Heart left ventricle (tissue), 16 donors: ENCODE measurements at regions not wholly inside any gene's neighbourhood (a gene's known extent, or its start where the extent isn't known, plus 50 kb on each side); places are given as distances from the start of the nearest gene placed in this dataset.

Experiments
- ATAC-seq, 4 donors: fragments of 200-7000 bp; cut with Tn5 transposase; one replicate each; pipeline ENCODE4 v1.9.1; 2020 to 2022; ENCODE audit warnings: moderate library complexity in 4 of 4, mild to moderate bottlenecking in 3 of 4, moderate number of reproducible peaks in 1 of 4
- DNase-seq, 5 donors: peaks; one replicate each; pipeline ENCODE4 v3.0.0-alpha.2; 2020
- H3K27ac ChIP-seq, 12 donors: fragments of 200-600 bp; sonication (generic) in 4 of 12; one replicate each; pipeline versions ENCODE4 v1.5.0 to v1.8.0; 2016 to 2022; ENCODE audit warnings: mild to moderate bottlenecking in 2 of 12
- H3K27me3 ChIP-seq, 9 donors: fragments of 200-600 bp; sonication (generic) in 2 of 9; one replicate each; pipeline versions ENCODE4 v1.5.1 to v1.8.0; 2016 to 2022; ENCODE audit warnings: mild to moderate bottlenecking in 3 of 9
- H3K36me3 ChIP-seq, 9 donors: fragments of 200-600 bp; sonication (generic) in 2 of 9; one replicate each; pipeline versions ENCODE4 v1.5.0 to v1.8.0; 2018 to 2022; ENCODE audit warnings: mild to moderate bottlenecking in 2 of 9
- H3K4me1 ChIP-seq, 12 donors: fragments of 200-600 bp; sonication (generic) in 4 of 12; one replicate each; pipeline versions ENCODE4 v1.5.0 to v1.8.0; 2016 to 2022; ENCODE audit warnings: mild to moderate bottlenecking in 3 of 12
- H3K4me3 ChIP-seq, 12 donors: fragments of 200-600 bp; sonication (generic) in 4 of 12; one replicate each; pipeline versions ENCODE4 v1.5.0 to v1.8.0; 2017 to 2022; ENCODE audit warnings: mild to moderate bottlenecking in 9 of 12, moderate library complexity in 4 of 12
- H3K9me3 ChIP-seq, 12 donors: fragments of 200-600 bp; sonication (generic) in 4 of 12; one replicate each; pipeline versions ENCODE4 v1.5.0 to v1.8.0; 2016 to 2022; ENCODE audit warnings: mild to moderate bottlenecking in 1 of 12
- POLR2A ChIP-seq, 2 donors: fragments of 450-650 bp; IDR thresholded peaks; one replicate each; pipeline ENCODE4 v1.6.1; 2017; ENCODE audit warnings: antibody characterized with exemption in 2 of 2, mild to moderate bottlenecking in 2 of 2, moderate library complexity in 2 of 2
- WGBS, 4 donors: extraction: QIAGEN DNeasy Blood & Tissue Kit in 2 of 4; methylation state at CpG; one replicate each; pipeline versions ENCODE4 v1.1.5 to v1.1.7; 2013 to 2018; 5-methylcytosine and 5-hydroxymethylcytosine counted together
- intact Hi-C, 10 donors: fragments of 100-400 bp; cut with DNase I; formaldehyde crosslinking; loops; one replicate each; pipeline versions ENCODE4 v1.11.1 to v1.14.2; 2022
- TF ChIP-seq, protein P1 (sequence below), 12 donors: fragments of 200-600 bp; sonication (generic) in 4 of 12; IDR thresholded peaks; one replicate each; pipeline versions ENCODE4 v1.5.0 to v1.8.0; 2018 to 2022; ENCODE audit warnings: antibody characterized with exemption in 12 of 12, mild to moderate bottlenecking in 5 of 12
- donor health status: ischemic (EF 13 %, LVEDD 7.1; RV severe dilation, severe dysfunction).
- donor health status: healthy with polysubstance abuse.
- donor health status: DM: no; HTN: yes; CAD: no.
- donor health status: DM: no; HTN: no; CAD: no.
- donor health status: ischemic (EF 25% LVEDD 6.9; RV normal size, moderate dysfunction).
- donor health status: ischemic (EF 25% LVEDD 5.7; RV mildly dilated, moderate dysfunction).
- donor health status: healthy.
- donor health status: DM: yes; HTN: yes; CAD: no.
- donor health status: ischemic (EF 35%, LVEDD 5.7; RV mildly dilated, moderate dysfunction).
- donor health status: nonischemic (EF 11% LVEDD 7.7; RV severe dilation, severe dysfunction).
- donor health status: DM: yes; HTN: yes; CAD: no.
- donor health status: PGD.
- donor health status: ischemic (EF 29% LVEDD 5.4; RV normal size, mild dysfunction).
- donor health status: nonischemic (EF 23%, LVEDD 6.1; RV moderate dilation, normal function).

DNA sequence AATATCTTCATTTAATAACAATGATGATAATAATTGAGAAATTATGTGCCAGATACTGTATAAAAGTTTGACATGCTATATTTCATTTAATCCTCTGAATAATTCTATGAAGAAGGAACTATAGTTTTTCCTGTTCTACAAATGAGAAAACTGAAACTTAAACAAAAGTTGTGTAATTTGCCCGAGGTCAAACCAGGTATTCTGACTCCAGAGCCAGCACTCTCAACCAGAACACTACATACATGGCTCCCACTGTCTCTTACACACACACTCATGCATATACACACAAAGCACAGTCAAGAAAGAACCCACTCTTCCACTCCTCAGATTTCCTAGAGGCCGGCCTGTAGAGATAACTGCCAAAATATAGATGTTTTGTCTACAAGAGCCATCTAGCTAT, 374.0 kb upstream of the EMCN start:
- Histone ChIP-seq H3K4me3 (no peak overlapping the region), H3K27ac (no peak overlapping the region), H3K4me1 (peaks cover 0 to 4% (median 0%) of the 10 kb centered on the region in 12 donors), H3K36me3 (no peaks in the 10 kb centered on the region), H3K27me3 (no peaks in the 10 kb centered on the region), H3K9me3 (peaks cover 0 to 21% (median 5%) of the 10 kb centered on the region in 12 donors)
- WGBS, 4 donors: 79 to 87% (median 83%) methylated on average over 2 of the region's 2 CpGs
- ATAC-seq: no peak
- intact Hi-C loops: no loop called here
- TF ChIP-seq, protein P1, sequence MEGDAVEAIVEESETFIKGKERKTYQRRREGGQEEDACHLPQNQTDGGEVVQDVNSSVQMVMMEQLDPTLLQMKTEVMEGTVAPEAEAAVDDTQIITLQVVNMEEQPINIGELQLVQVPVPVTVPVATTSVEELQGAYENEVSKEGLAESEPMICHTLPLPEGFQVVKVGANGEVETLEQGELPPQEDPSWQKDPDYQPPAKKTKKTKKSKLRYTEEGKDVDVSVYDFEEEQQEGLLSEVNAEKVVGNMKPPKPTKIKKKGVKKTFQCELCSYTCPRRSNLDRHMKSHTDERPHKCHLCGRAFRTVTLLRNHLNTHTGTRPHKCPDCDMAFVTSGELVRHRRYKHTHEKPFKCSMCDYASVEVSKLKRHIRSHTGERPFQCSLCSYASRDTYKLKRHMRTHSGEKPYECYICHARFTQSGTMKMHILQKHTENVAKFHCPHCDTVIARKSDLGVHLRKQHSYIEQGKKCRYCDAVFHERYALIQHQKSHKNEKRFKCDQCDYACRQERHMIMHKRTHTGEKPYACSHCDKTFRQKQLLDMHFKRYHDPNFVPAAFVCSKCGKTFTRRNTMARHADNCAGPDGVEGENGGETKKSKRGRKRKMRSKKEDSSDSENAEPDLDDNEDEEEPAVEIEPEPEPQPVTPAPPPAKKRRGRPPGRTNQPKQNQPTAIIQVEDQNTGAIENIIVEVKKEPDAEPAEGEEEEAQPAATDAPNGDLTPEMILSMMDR (IDR thresholded peaks at IDR 0.05): no peak
- TF ChIP-seq POLR2A (IDR thresholded peaks at IDR 0.05): no peak
- DNase-seq: no peak

GRCh38 chr4:100889898-100890297, 372.1 kb upstream of the EMCN start:
- Histone ChIP-seq H3K4me1 (no peaks in the 10 kb centered on the region), H3K4me3 (no peak overlapping the region), H3K27ac (no peak overlapping the region), H3K36me3 (no peaks in the 10 kb centered on the region), H3K9me3 (peaks cover 0 to 37% (median 12%) of the 10 kb centered on the region in 12 donors), H3K27me3 (no peaks in the 10 kb centered on the region)
- no peak for TF ChIP-seq POLR2A (IDR thresholded peaks at IDR 0.05)
- TF ChIP-seq, protein P1 (IDR thresholded peaks at IDR 0.05): no peak
- intact Hi-C loops: no loop called here
- DNase-seq (no peak), ATAC-seq (no peak)

DNA sequence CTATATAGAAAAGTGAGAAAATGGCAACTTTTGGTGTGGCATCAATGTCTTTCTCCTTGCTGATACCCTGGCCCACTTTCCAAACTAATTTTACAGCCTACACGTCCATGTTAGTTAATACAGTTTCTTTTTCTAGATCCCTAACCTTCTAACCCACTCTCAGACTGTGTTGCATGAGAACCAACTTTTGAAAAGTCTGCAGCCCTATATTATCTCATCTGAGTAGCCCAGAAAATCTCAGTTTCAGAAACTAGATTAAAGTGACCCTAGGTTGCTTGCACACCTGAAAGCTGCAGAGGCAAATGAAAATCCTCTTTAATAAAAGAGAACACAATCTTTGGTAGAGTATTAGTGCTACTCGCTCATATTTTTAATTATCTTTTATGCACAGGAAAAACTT, 371.6 kb upstream of the EMCN start:
- TF ChIP-seq POLR2A (IDR thresholded peaks at IDR 0.05): no peak
- TF ChIP-seq, protein P1 (IDR thresholded peaks at IDR 0.05): no peak
- no peak for ATAC-seq
- H3K9me3 ChIP-seq: peaks cover 0 to 42% (median 14%) of the 10 kb centered on the region in 12 donors
- intact Hi-C loops: no loop called here
- H3K36me3 ChIP-seq: no peaks in the 10 kb centered on the region
- no peak for DNase-seq
- H3K27ac ChIP-seq: no peak overlapping the region
- no peaks in the 10 kb centered on the region for H3K4me1 ChIP-seq
- 71 to 82% (median 77%) methylated on average over 2 of the region's 2 CpGs for WGBS, 4 donors
- H3K4me3 ChIP-seq: no peak overlapping the region
- no peaks in the 10 kb centered on the region for H3K27me3 ChIP-seq

GRCh38 chr4:100882661-100883060, 364.8 kb upstream of the EMCN start:
- no peak overlapping the region for H3K27ac ChIP-seq
- no peak overlapping the region for H3K4me3 ChIP-seq
- peaks cover 0 to 31% (median 8%) of the 10 kb centered on the region in 12 donors for H3K9me3 ChIP-seq
- no peak for TF ChIP-seq POLR2A (IDR thresholded peaks at IDR 0.05)
- TF ChIP-seq, protein P1 (IDR thresholded peaks at IDR 0.05): no peak
- H3K27me3 ChIP-seq: no peaks in the 10 kb centered on the region
- DNase-seq (no peak), ATAC-seq (no peak)
- intact Hi-C loops: no loop called here
- H3K36me3 ChIP-seq: no peaks in the 10 kb centered on the region
- no peaks in the 10 kb centered on the region for H3K4me1 ChIP-seq
